Body of pancreas (tissue), 4 donors: ENCODE measurements at regions not wholly inside any gene's neighbourhood (a gene's known extent, or its start where the extent isn't known, plus 50 kb on each side); places are given as distances from the start of the nearest gene placed in this dataset.

ENCODE experiments used
- CTCF ChIP-seq, 7 experiments: fragments of 450-650 bp in 4 of 7; fragments of 200-600 bp in 3 of 7; sonication (generic) in 3 of 7; IDR thresholded peaks; one replicate each; pipeline ENCODE4 v1.5.1; 2016 to 2019; ENCODE audit warnings: antibody characterized with exemption in 7 of 7
- POLR2A ChIP-seq, 3 donors: fragments of 450-650 bp; IDR thresholded peaks; one replicate each; pipeline ENCODE4 v1.6.1; 2016; ENCODE audit warnings: antibody characterized with exemption in 3 of 3, mild to moderate bottlenecking in 2 of 3

GRCh38 chr7:41323806-41324205 is 379.1 kb downstream of the INHBA start:
- TF ChIP-seq CTCF (IDR thresholded peaks at IDR 0.05), result no peak
- no peak for TF ChIP-seq POLR2A (IDR thresholded peaks at IDR 0.05)
